Large intestine (tissue), 3 donors: ENCODE measurements at regions not wholly inside any gene's neighbourhood (a gene's known extent, or its start where the extent isn't known, plus 50 kb on each side); places are given as distances from the start of the nearest gene placed in this dataset.

Experiments used
- DNase-seq, 2 donors: peaks; one replicate each; pipeline versions ENCODE4 v3.0.0 to v3.0.0-alpha.2; 2013
- H3K27ac ChIP-seq: one replicate; pipeline ENCODE4 v1.5.1; 2013; ENCODE audit warnings: low read length
- H3K27me3 ChIP-seq: 2 replicates; pipeline ENCODE4 v1.6.1; 2013; ENCODE audit warnings: low read length; ENCODE audit not compliant: control insufficient read depth, insufficient read depth
- H3K36me3 ChIP-seq: 2 replicates; pipeline ENCODE4 v1.6.1; 2013; ENCODE audit warnings: low read length; ENCODE audit not compliant: control insufficient read depth, insufficient read depth
- H3K4me1 ChIP-seq: one replicate; pipeline ENCODE4 v1.6.1; 2013; ENCODE audit warnings: low read length; ENCODE audit not compliant: control insufficient read depth, insufficient read depth
- H3K4me3 ChIP-seq: one replicate; pipeline ENCODE4 v1.5.1; 2013; ENCODE audit warnings: low read length
- H3K9me3 ChIP-seq: one replicate; pipeline ENCODE4 v1.6.1; 2013; ENCODE audit warnings: mild to moderate bottlenecking, low read depth, low read length, moderate library complexity; ENCODE audit not compliant: control insufficient read depth
- WGBS: methylation state at CpG from one replicate; pipeline ENCODE4 v1.1.5; 2013; ENCODE audit warnings: low lambda C conversion rate; ENCODE audit not compliant: insufficient coverage; 5-methylcytosine and 5-hydroxymethylcytosine counted together

- Histone ChIP-seq H3K4me1 (peaks cover 4% of the 10 kb centered on the region), H3K4me3 (no peak overlapping the region), H3K27ac (no peak overlapping the region), H3K36me3 (no peaks in the 10 kb centered on the region), H3K9me3 (no peaks in the 10 kb centered on the region), H3K27me3 (no peaks in the 10 kb centered on the region)
- DNase-seq: no peak
- no CpG with 5 or more reads among the region's 20 CpGs for whole genome bisulfite sequencing
Measured at GRCh38 chr6:168131464-168132415, 52.7 kb upstream of the FRMD1 start.

DNA sequence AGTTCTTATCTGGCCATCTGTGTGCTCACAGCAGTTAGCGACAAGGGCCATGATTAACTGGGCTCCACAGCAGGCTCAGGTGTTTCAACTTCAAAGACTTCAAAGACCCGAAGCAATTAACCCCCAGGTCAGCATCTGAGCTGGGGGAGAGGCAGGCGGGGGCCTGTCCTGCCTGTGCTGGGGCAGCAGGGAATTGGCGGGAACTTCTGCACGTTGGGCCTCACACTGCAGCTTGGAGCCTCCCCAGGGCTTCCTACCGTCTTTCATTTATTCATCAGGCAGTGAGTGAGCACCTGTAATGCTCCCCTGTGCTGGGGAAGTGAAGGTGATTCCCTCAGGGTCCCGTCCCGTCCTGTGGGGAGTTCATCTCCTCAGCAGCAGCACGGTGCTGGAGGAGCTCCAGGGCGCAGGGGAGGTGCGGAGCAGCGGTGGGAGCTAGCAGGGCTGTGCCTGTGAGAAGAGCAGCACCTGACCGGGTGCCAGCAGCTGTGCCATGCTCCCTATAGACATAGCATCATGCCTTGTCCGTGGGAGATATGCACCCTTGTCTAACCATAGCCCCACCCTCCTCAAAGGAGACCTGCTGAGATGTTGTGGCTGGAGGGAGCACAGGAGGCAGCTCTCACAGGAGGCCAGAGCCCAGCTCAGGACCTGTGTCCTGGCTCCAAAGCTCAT is 51.8 kb upstream of the FRMD1 start:
- no peak for DNase-seq
- no peaks in the 10 kb centered on the region for H3K9me3 ChIP-seq
- H3K27me3 ChIP-seq: no peaks in the 10 kb centered on the region
- no peak overlapping the region for H3K4me3 ChIP-seq
- no CpG with 5 or more reads among the region's 14 CpGs for WGBS
- peaks cover 4% of the 10 kb centered on the region for H3K4me1 ChIP-seq
- no peaks in the 10 kb centered on the region for H3K36me3 ChIP-seq
- no peak overlapping the region for H3K27ac ChIP-seq

DNA sequence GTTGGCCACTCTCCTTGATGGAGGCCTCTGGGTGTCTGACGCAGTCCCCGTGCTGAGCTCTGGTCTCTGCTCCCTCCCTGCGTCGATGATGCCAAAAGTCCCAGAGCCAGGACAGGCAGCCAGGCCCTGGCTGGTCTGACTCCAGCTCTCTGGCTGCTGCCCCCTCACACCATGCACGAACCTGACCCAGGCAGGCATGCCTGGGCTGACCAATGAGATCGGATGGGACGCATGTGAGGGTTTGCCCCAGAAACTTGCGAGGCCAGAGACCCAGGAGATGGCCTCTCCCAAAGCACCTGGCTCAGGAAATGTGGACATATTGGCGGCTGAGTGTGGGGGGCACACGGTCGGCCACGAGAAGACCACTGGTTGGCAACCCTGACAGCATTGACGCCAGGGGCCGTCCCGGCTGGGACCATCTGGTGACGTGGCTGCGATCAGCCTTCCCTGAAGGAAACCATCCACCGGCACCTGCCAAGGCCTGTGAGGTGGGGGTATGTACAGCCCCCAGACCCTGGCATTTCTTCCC is 51.2 kb upstream of the FRMD1 start:
- WGBS: no CpG with 5 or more reads among the region's 18 CpGs
- Histone ChIP-seq H3K27me3 (no peaks in the 10 kb centered on the region), H3K27ac (no peak overlapping the region), H3K4me1 (peaks cover 4% of the 10 kb centered on the region), H3K4me3 (no peak overlapping the region), H3K9me3 (no peaks in the 10 kb centered on the region), H3K36me3 (no peaks in the 10 kb centered on the region)
- no peak for DNase-seq

GRCh38 chr6:168129292-168130167 is 50.5 kb upstream of the FRMD1 start:
- WGBS: no CpG with 5 or more reads among the region's 40 CpGs
- Histone ChIP-seq H3K9me3 (no peaks in the 10 kb centered on the region), H3K27me3 (no peaks in the 10 kb centered on the region), H3K4me3 (no peak overlapping the region), H3K36me3 (no peaks in the 10 kb centered on the region), H3K4me1 (peaks cover 4% of the 10 kb centered on the region), H3K27ac (no peak overlapping the region)
- DNase-seq: no peak

DNA sequence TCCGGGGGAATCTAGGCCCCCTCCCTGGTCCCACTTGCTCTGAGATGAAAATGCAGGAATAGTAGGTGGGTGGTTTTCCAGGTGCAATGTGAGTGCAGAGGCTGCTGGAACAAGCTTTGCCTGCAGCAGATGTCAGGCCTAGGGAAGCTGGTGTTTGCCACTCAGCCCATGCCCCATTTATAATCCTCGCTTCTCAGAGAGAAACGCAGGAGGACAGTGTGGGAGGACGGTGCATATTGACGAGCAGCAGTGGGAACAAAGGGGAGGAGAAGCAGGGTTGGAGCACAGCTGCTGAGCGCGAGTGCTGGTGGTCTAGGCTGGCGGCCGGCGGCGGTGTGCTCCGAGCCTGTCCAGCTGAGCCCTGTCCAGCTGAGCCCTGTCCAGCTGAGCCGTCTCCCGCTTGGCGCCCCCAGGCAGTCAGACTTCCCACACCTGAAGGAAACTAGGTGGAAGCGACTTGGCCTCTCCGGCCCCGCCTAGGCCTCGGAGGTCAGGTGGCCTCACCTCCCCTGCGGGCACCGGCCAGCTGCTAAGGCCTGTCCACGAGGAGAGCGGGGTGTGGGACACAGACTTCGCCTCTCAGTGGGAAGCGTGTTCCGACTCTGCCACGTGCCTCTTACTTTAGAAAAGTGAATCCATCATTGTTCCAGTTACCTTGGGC is 49.7 kb upstream of the FRMD1 start:
- Histone ChIP-seq H3K4me1 (peaks cover 4% of the 10 kb centered on the region), H3K4me3 (no peak overlapping the region), H3K27ac (no peak overlapping the region), H3K9me3 (no peaks in the 10 kb centered on the region), H3K27me3 (no peaks in the 10 kb centered on the region), H3K36me3 (no peaks in the 10 kb centered on the region)
- no peak for DNase-seq
- no CpG with 5 or more reads among the region's 27 CpGs for WGBS
